ENCODE measurements at regions not wholly inside any gene's neighbourhood (a gene's known extent, or its start where the extent isn't known, plus 50 kb on each side); places are given as distances from the start of the nearest gene placed in this dataset.
"Not testable (repeated sequence)": the region's sequence is repeated elsewhere in the genome, so short reads cannot be mapped to it uniquely, and the experiment has no call there.

DNA sequence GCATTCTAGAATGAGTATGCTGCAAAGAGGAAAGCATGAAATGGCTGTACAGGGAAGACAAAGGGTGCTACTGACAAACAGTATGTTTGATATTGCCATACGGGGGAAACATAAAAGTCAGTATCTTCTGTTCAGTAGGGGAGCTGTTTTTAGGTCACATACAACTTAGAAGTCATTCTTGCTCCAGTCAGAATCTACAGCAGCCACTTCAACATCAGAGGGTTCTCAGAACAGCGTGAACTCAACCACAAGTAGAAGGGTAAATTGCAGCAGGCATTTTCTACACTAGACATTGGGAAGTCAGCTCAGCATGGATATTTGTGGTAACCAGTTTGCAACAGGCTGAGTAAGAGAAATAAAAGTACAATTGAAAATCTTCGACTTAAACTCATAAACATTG lies 1241.8 kb upstream of the GOT2 start:
- H3K27ac ChIP-seq: no peak overlapping the region

DNA sequence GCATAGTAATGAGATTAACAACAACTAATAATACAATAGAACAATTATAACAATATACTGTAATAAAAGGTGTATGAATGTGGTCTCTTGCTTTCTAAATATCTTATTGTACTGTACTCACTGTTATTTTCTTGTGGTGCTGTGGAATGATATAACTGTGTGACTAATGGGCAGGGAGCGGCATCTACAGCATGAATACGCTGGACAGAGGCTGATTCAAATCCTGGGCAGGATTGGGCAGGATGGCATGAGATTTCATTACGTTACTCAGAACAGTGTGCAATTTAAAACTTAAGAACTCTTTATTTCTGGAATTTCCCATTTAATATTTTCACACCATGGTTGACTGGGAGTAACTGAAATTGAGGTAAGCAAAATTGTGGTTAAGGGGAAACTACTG lies 1239.8 kb upstream of the GOT2 start:
- TF ChIP-seq, protein P1, sequence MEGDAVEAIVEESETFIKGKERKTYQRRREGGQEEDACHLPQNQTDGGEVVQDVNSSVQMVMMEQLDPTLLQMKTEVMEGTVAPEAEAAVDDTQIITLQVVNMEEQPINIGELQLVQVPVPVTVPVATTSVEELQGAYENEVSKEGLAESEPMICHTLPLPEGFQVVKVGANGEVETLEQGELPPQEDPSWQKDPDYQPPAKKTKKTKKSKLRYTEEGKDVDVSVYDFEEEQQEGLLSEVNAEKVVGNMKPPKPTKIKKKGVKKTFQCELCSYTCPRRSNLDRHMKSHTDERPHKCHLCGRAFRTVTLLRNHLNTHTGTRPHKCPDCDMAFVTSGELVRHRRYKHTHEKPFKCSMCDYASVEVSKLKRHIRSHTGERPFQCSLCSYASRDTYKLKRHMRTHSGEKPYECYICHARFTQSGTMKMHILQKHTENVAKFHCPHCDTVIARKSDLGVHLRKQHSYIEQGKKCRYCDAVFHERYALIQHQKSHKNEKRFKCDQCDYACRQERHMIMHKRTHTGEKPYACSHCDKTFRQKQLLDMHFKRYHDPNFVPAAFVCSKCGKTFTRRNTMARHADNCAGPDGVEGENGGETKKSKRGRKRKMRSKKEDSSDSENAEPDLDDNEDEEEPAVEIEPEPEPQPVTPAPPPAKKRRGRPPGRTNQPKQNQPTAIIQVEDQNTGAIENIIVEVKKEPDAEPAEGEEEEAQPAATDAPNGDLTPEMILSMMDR (conservative IDR thresholded peaks at IDR 0.05): no peak
- TF ChIP-seq ZFX (IDR thresholded peaks at IDR 0.05): no peak
- no peak overlapping the region for H3K27ac ChIP-seq

More for the DNA sequence above, 1241.8 kb upstream of the GOT2 start:
- TF ChIP-seq, protein P1 (conservative IDR thresholded peaks at IDR 0.05): no peak
- TF ChIP-seq ZFX (IDR thresholded peaks at IDR 0.05): no peak

DNA sequence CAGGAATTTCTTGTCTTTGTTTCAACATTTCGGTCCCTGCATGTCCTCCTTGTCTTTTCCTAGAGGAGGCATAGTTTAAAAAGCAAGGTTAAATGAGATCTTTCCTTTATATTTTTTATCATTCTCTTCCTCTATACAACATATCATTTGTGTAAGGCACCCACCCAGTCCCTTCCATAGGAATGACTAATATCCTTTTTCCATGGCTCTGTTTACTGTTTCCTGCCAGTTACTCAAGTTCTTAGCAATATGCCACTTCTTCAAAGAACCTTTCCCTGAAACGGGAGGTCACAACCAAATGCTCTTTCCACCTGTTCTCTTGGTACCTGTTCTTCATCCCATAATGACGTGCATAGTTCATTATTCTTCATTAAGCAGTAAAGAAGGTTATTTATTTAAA lies 1237.1 kb upstream of the GOT2 start:
- no peak overlapping the region for H3K27ac ChIP-seq
- TF ChIP-seq ZFX (IDR thresholded peaks at IDR 0.05): no peak
- TF ChIP-seq, protein P1 (conservative IDR thresholded peaks at IDR 0.05): no peak

DNA sequence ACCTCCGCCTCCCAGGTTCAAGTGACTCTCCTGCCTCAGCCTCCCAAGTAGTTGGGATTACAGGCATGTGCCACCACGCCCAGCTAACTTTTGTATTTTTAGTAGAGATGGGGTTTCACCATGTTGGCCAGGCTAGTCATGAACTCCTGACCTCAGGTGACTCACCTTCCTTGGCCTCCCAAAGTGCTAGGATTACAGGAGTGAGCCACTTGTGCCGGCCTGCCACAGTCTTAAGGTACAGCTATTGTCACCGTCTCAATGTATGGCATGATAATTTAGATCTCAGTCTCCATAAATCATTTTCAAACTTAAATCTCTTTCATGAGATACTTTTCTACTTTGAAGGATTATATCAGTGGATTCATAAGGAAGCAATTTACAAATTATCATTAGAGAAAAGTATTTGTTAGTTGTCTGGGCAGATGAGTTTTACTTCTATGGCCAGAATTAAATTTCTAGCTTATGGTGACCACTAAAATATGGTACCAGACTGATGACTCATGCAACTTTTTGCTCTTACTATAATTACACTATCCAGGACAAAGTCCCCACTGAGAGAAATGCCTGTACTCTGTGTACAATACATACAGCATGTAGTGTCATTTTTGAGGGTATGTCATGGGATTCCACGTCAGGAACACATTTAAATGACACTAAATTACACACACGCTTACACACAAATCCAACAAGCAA lies 1230.3 kb upstream of the GOT2 start:
- TF ChIP-seq, protein P1 (conservative IDR thresholded peaks at IDR 0.05): no peak
- no peak for TF ChIP-seq ZFX (IDR thresholded peaks at IDR 0.05)
- no peak overlapping the region for H3K27ac ChIP-seq

DNA sequence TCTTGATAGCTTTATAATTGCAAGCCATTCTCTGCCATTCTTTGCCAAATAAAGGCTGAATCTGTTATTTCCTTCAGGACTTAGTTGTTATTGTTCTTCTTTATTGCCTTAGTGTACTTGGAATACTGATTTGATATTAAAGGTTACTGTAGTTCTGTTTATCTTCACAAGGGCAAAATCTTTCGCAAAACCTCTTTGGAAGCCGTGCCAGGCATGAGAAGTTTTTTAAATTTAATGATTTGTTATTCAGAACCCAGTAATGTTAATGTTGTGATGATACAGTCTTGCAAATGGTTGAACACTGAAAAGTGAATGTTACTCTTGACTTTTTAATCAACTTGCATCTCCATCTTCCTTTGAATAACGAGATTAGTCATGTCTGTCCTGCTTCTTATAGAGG lies 1225.2 kb upstream of the GOT2 start:
- no peak overlapping the region for H3K27ac ChIP-seq
- TF ChIP-seq, protein P1 (conservative IDR thresholded peaks at IDR 0.05): no peak
- TF ChIP-seq ZFX (IDR thresholded peaks at IDR 0.05): no peak

DNA sequence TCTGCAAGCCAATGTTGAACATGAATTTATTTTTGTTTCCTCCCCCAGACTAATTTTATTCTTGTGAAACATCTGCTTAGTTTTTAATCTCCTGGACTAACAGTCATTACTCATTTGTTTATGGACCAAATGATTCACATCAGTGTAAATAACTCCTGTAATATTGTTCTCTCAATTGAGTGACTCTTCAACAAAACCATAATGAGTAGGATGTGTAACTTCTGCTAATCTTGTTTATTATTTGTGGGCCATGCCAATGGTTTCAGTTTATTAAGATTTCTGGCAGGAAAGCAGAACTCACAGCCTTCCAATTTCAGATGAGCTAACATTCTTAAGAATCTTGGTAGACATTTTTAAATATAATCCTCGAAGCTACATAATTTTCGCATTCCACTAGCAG lies 1216.3 kb upstream of the GOT2 start:
- TF ChIP-seq, protein P1 (conservative IDR thresholded peaks at IDR 0.05): no peak
- H3K27ac ChIP-seq: no peak overlapping the region

DNA sequence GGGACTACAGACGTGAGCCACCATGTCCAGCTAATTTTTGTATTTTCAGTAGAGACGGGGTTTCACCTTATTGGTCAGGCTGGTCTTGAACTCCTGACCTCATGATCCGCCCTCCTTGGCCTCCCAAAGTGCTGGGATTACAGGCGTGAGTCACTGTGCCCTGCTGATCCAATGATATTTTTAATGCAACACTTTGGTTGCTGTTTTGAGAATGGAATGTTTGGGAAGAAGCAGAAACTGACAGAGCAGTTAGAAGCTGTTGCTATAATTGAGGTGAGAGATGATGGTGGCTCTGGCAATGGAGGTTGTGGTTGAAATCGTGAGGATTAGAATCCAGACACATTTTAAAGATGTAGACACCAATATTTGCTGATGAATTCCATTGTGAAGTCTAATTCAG lies 1209.9 kb upstream of the GOT2 start:
- H3K27ac ChIP-seq: not testable (repeated sequence)

DNA sequence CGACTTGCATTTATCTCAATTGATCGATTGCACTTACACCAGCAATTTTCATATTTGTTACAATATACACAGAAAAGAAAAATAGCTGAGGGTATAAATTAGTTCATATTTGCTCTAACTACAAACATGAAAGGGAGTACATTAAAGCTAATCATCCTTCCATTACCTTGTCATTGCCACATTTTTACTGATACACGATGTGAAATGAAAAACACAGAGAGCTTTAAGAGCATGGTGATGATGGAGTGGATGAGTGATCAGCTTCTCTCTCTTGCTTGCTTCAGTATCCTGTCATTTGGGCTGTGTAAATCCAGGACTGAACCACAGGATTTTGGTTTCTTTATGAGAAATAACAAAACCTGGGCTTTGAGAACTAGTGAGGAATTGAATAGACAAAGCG lies 1207.5 kb upstream of the GOT2 start:
- TF ChIP-seq ZFX (IDR thresholded peaks at IDR 0.05): no peak
- TF ChIP-seq, protein P1 (conservative IDR thresholded peaks at IDR 0.05): no peak
- no peak overlapping the region for H3K27ac ChIP-seq
